ENCODE measurements at regions not wholly inside any gene's neighbourhood (a gene's known extent, or its start where the extent isn't known, plus 50 kb on each side); places are given as distances from the start of the nearest gene placed in this dataset.

GRCh38 chr3:113096188-113096892 lies 105.6 kb downstream of the GTPBP8 start:
- DNase-seq = no peak

DNA sequence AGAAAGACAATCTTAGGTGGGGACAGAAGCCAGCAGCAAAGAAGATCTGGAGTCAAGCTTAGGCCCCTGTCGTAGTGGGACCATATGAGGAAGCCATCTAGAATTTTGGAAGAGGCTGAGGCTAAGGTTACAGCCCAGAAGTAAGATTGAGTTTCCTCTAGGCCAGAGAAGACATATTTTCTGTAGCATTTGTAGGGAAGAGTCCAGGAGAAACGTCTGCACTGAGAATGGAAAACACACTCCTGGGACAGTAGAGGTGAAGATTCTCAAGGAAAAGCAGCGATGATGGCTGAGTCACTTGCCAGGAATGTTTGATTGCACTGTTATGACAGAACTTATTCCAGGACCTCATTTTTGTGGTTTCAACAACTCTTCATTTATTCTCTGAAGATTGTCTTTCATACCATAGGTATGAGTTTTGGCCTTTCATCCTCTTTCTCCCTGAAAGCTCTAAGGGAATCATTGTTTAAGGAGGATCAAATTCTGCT lies 107.2 kb downstream of the GTPBP8 start:
- DNase-seq = peak; percentile 6

DNA sequence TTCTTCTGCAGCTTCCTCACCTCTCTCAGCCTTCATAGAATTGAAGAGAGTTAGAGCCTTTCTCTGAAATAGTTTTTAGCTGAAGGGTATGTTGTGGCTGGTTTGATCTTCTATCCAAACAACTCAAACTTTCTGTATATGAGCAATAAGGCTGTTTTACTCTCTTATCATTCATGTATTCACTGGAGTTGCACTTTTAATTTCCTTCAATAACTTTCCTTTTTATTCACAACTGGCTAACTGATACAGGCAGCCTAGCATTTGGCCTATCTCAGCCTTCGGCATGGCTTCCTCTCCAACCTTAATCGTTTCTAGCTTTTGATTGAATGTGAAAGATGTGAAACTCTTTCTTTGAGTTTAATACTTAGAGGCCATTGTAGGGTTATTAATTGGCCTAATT lies 109.3 kb downstream of the GTPBP8 start:
- no peak for DNase-seq

DNA sequence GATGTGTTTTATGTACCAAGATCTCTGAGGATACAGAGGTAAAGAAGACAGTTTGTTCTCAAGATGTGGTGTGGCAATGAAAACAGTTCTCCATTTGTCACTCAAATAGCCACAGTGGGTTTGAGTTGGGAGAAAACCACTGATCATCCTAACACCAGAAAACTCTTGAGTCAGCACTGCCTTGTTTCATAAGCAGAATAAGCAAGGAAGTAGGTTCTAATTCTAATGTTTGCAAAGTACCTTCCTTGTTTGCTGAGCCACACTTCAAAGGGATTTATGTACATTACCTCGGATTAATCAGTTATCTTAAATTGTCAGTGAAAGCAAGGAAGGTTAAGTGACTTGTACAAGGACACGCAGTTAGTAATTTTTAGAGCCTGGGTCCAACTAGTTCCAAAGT lies 107.8 kb upstream of the BOC start:
- DNase-seq = no peak

GRCh38 chr3:113104357-113105092 lies 106.8 kb upstream of the BOC start:
- no peak for DNase-seq

DNA sequence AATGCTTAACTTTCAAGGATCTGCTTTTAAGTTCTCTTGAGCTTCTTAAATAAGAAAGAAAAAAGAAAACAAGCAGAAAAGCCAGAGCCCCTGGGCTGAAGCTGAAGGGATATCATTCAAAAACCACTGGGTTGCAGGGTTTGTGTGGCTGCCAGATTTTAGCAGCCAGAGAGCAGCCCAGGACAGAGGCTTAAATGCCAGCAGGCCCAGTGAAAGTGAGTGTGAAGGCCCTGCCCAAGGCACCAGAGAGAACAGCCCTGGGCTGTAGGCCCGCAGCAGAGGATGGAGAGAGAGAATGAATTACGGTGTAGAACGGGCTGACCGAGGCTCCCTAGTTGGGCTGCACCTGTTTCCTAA lies 106.3 kb upstream of the BOC start:
- DNase-seq = no peak

GRCh38 chr3:113105966-113106660 lies 105.2 kb upstream of the BOC start:
- no peak for DNase-seq

DNA sequence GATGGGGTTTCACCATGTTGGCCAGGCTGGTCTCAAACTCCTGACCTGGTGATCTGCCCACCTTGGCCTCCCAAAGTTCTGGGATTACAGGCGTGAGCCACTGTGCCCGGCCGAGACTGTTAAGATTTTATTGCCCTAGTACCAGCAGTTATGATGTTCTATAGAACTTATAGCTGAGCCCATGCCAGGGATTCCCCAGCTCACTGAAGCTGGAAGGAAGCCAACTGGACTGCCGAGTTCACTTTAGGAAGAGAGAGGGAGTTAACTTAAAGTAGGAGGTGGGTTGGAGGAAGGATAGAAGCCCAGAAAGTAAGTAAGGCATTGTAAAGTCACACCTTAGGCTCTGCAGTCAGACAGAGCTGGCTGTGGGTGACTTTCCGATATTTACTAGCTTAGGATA lies 101.1 kb upstream of the BOC start:
- no peak for DNase-seq

- DNase-seq = no peak
Observed at GRCh38 chr3:113111011-113111707, 100.2 kb upstream of the BOC start.

DNA sequence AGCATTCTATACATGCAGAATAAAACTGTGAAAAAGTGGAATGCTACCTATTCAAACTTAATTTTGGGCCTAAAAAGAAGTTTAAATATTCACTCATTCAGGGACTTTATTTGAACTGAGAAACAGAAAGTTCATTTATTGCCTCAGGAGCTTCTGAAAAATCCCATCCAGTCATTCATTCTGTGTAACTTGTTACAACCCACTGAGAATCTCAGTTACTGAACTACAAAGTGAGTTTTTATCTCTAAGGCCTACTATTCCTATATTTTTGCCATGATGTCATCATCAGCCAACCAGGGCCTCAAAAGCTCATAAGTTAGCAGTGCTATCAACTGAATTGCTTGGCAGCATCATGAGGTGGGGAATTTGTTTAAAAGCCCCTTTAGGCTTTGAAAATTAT lies 98.0 kb upstream of the BOC start:
- DNase-seq = no peak

GRCh38 chr3:113117511-113118234 lies 93.7 kb upstream of the BOC start:
- peak; percentile 13 for DNase-seq

- DNase-seq = no peak
Observed at GRCh38 chr3:113118336-113118735, 93.0 kb upstream of the BOC start.

GRCh38 chr3:113124256-113124830 lies 87.0 kb upstream of the BOC start:
- DNase-seq = no peak

GRCh38 chr3:113125951-113126350 lies 85.4 kb upstream of the BOC start:
- no peak for DNase-seq

GRCh38 chr3:113128386-113129015 lies 82.9 kb upstream of the BOC start:
- no peak for DNase-seq

GRCh38 chr3:113129168-113129567 lies 82.2 kb upstream of the BOC start:
- DNase-seq = no peak

- no peak for DNase-seq
Observed at GRCh38 chr3:113132571-113132996, 78.8 kb upstream of the BOC start.

DNA sequence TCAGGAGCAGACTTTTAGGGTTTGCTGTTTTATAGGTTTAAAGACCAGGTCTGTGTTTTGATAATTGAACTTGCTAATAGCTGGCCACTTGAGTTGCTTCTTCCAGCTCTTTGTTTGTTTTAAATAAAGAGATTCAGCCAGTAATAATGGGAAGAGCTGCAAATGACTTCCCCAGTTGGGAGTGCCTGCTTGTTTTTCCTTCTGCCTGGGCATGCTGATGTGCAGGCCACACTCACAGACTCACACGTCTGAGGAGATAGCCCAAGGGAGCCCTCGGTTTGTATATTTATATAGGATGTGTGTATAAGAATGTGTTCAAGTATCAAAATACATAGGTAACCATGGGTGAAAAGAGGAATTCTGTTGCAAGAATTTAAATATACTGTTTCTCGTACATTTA lies 78.2 kb upstream of the BOC start:
- DNase-seq = no peak

- peak; percentile 10 for DNase-seq
Observed at GRCh38 chr3:113136071-113136470, 75.3 kb upstream of the BOC start.

- no peak for DNase-seq
Observed at GRCh38 chr3:113136544-113136943, 74.8 kb upstream of the BOC start.

DNA sequence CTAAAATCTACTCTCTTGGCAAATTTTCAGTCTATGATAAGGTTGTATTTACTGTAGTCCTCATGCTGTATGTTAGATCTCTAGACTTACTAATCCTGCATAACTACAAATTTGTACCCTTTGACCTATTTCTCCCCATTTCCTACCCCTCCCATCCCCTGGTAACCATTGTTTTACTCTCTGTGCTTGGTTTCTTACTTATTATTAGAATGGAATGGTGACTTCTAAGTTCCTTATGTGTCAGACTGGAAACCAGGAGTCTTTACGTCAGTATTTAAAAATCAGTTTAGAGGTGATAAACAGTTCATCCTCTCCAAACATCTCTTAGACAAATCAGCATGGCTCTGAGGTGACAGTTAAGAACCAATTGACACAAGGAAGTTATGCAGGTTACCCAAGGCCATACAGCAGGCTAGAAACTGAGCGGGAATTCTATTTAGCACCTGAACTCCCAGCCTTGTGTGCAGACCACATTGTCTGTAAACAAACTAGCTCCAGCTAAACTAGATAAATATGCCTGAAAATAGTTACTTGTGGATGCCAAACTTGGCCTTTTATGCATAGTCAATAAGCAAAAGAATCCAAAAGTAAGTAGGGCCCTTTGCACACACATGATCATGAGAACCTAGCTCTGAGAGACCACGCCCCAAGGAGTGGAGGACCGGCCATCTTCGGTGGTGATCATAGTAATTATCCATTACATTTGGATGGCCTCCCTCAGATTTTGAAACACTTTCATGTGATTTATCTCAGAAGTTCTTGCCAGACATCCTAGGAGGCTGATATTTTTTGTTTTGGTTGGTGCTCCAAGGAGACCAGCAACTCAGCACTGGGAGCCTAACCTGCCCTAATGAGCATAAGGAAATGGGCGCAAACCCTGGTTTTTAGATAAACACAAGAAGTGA lies 72.3 kb upstream of the BOC start:
- no peak for DNase-seq

Measured in amniotic stem cell (primary cell).